HG02763 (cell line): ENCODE measurements at regions not wholly inside any gene's neighbourhood (a gene's known extent, or its start where the extent isn't known, plus 50 kb on each side); places are given as distances from the start of the nearest gene placed in this dataset.

Experiments
- ATAC-seq: cut with Tn5 transposase; IDR thresholded peaks from one replicate; pipeline ENCODE4 v1.9.1; 2021; ENCODE audit warnings: mild to moderate bottlenecking, moderate library complexity; ENCODE audit not compliant: unreplicated experiment

GRCh38 chr13:46949211-46949610, 52.4 kb upstream of the HTR2A start:
- ATAC-seq, result no peak

- no peak for ATAC-seq
Measured at GRCh38 chr13:46948338-46948737, 51.5 kb upstream of the HTR2A start.

GRCh38 chr13:46947425-46948191, 50.8 kb upstream of the HTR2A start:
- no peak for ATAC-seq
